ENCODE measurements at regions not wholly inside any gene's neighbourhood (a gene's known extent, or its start where the extent isn't known, plus 50 kb on each side); places are given as distances from the start of the nearest gene placed in this dataset.

DNA sequence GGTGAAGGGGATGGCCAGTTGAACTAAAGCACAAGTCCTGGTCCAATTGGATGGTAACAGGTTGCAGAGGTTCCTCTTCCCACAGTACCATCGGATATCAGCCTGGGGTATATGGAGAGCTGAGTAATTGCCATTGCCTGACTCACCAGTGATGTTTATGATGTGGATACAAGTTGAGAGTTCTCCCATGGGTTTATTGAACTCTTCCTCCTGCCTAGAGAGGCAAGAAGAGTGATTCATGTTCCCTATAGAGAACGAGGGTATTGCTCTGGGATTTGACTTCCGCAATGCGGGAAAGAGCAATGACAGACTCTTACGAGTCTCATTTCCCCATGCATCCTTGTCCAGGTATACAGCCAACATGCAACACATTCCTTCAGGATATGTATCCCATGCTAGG lies 111.3 kb upstream of the PCDH9 start:
- TF ChIP-seq POLR2AphosphoS5 (IDR thresholded peaks at IDR 0.05) (no peak), EP300 (IDR thresholded peaks at IDR 0.05; ENCODE audit: low read depth) (no peak)
- TF ChIP-seq, protein P1, sequence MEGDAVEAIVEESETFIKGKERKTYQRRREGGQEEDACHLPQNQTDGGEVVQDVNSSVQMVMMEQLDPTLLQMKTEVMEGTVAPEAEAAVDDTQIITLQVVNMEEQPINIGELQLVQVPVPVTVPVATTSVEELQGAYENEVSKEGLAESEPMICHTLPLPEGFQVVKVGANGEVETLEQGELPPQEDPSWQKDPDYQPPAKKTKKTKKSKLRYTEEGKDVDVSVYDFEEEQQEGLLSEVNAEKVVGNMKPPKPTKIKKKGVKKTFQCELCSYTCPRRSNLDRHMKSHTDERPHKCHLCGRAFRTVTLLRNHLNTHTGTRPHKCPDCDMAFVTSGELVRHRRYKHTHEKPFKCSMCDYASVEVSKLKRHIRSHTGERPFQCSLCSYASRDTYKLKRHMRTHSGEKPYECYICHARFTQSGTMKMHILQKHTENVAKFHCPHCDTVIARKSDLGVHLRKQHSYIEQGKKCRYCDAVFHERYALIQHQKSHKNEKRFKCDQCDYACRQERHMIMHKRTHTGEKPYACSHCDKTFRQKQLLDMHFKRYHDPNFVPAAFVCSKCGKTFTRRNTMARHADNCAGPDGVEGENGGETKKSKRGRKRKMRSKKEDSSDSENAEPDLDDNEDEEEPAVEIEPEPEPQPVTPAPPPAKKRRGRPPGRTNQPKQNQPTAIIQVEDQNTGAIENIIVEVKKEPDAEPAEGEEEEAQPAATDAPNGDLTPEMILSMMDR (IDR thresholded peaks at IDR 0.05), result no peak

Data from transverse colon (tissue), 4 donors.